ENCODE measurements at regions not wholly inside any gene's neighbourhood (a gene's known extent, or its start where the extent isn't known, plus 50 kb on each side); places are given as distances from the start of the nearest gene placed in this dataset.
"Not testable (repeated sequence)": the region's sequence is repeated elsewhere in the genome, so short reads cannot be mapped to it uniquely, and the experiment has no call there.

- no peak for DNase-seq (ENCODE audit: extremely low read depth, insufficient read length)
- TF ChIP-seq CTCF (IDR thresholded peaks at IDR 0.05; ENCODE audit: insufficient read depth, low read length, poor library complexity, severe bottlenecking): no peak
- Histone ChIP-seq H3K36me3 (ENCODE audit: control insufficient read depth, insufficient read depth, low read length) (no peaks in the 10 kb centered on the region), H3K27me3 (replicated peaks; ENCODE audit: control insufficient read depth, insufficient read depth, low read length) (no peaks in the 10 kb centered on the region), H3K4me3 (replicated peaks; ENCODE audit: low read depth, low read length) (no peak overlapping the region)
Observed at GRCh38 chr15:67928666-67929065, 88.8 kb upstream of the RNU6-1 start.

- Histone ChIP-seq H3K27me3 (replicated peaks; ENCODE audit: control insufficient read depth, insufficient read depth, low read length) (no peaks in the 10 kb centered on the region), H3K4me3 (replicated peaks; ENCODE audit: low read depth, low read length) (no peak overlapping the region), H3K36me3 (ENCODE audit: control insufficient read depth, insufficient read depth, low read length) (no peaks in the 10 kb centered on the region)
- TF ChIP-seq CTCF (IDR thresholded peaks at IDR 0.05; ENCODE audit: insufficient read depth, low read length, poor library complexity, severe bottlenecking): no peak
- DNase-seq (ENCODE audit: extremely low read depth, insufficient read length): no peak
Observed at GRCh38 chr15:67930720-67931119, 90.9 kb upstream of the RNU6-1 start.

- no peak overlapping the region for H3K4me3 ChIP-seq (replicated peaks; ENCODE audit: low read depth, low read length)
- DNase-seq (ENCODE audit: extremely low read depth, insufficient read length): no peak
- no peak for TF ChIP-seq CTCF (IDR thresholded peaks at IDR 0.05; ENCODE audit: insufficient read depth, low read length, poor library complexity, severe bottlenecking)
- no peaks in the 10 kb centered on the region for H3K27me3 ChIP-seq (replicated peaks; ENCODE audit: control insufficient read depth, insufficient read depth, low read length)
- no peaks in the 10 kb centered on the region for H3K36me3 ChIP-seq (ENCODE audit: control insufficient read depth, insufficient read depth, low read length)
Observed at GRCh38 chr15:67931861-67932260, 92.0 kb upstream of the RNU6-1 start.

- not testable (repeated sequence) for H3K4me3 ChIP-seq (replicated peaks; ENCODE audit: low read depth, low read length); DNase-seq (ENCODE audit: extremely low read depth, insufficient read length); H3K36me3 ChIP-seq (ENCODE audit: control insufficient read depth, insufficient read depth, low read length); H3K27me3 ChIP-seq (replicated peaks; ENCODE audit: control insufficient read depth, insufficient read depth, low read length)
Observed at GRCh38 chr15:67934126-67934525, 94.3 kb upstream of the RNU6-1 start.

- no peaks in the 10 kb centered on the region for H3K27me3 ChIP-seq (replicated peaks; ENCODE audit: control insufficient read depth, insufficient read depth, low read length)
- H3K36me3 ChIP-seq (ENCODE audit: control insufficient read depth, insufficient read depth, low read length): no peaks in the 10 kb centered on the region
- DNase-seq (ENCODE audit: extremely low read depth, insufficient read length): no peak
- peak; percentile 8 for TF ChIP-seq CTCF (IDR thresholded peaks at IDR 0.05; ENCODE audit: insufficient read depth, low read length, poor library complexity, severe bottlenecking)
- no peak overlapping the region for H3K4me3 ChIP-seq (replicated peaks; ENCODE audit: low read depth, low read length)
Observed at GRCh38 chr15:67935244-67935643, 95.4 kb upstream of the RNU6-1 start.

- no peaks in the 10 kb centered on the region for H3K36me3 ChIP-seq (ENCODE audit: control insufficient read depth, insufficient read depth, low read length)
- no peak for DNase-seq (ENCODE audit: extremely low read depth, insufficient read length)
- no peaks in the 10 kb centered on the region for H3K27me3 ChIP-seq (replicated peaks; ENCODE audit: control insufficient read depth, insufficient read depth, low read length)
- no peak overlapping the region for H3K4me3 ChIP-seq (replicated peaks; ENCODE audit: low read depth, low read length)
- no peak for TF ChIP-seq CTCF (IDR thresholded peaks at IDR 0.05; ENCODE audit: insufficient read depth, low read length, poor library complexity, severe bottlenecking)
Observed at GRCh38 chr15:67936258-67936657, 96.4 kb upstream of the RNU6-1 start.

All from GM06990 (cell line).